Endothelial cell of umbilical vein (primary cell): ENCODE measurements at regions not wholly inside any gene's neighbourhood (a gene's known extent, or its start where the extent isn't known, plus 50 kb on each side); places are given as distances from the start of the nearest gene placed in this dataset.

Experiments used
- BruUV-seq: library from RNA; stranded (reverse); fragments of 400-500 nt; replicated peaks from 2 replicates; lab custom pipeline; 2021; lab: Mats Ljungman, UMichigan
- CTCF ChIA-PET: fragments of 300-600, 350-600 bp; sonication (Branson Sonifier 250); formaldehyde crosslinking; loops from one replicate; lab custom pipeline; 2021; ENCODE audit warnings: antibody characterized with exemption, inconsistent platforms; lab: Charles Lee
- POLR2A ChIA-PET: fragments of 300-600, 350-600 bp; sonication (Branson Sonifier 250); formaldehyde crosslinking; loops from one replicate; lab custom pipeline; 2021; ENCODE audit warnings: antibody characterized with exemption, inconsistent platforms; lab: Charles Lee
- DNase-seq: peaks from one replicate; pipeline ENCODE4 v3.0.0-alpha.2; 2011; ENCODE audit warnings: low read depth, low spot score
- FAIRE-seq: peaks from 2 replicates; lab custom pipeline; 2011; peaks lifted over from hg19 to GRCh38; lab: Jason Lieb, UNC
- H2AFZ ChIP-seq: 2 replicates; pipeline ENCODE4 v1.6.0; 2012; ENCODE audit warnings: low read depth, low read length, control low read depth, inconsistent platforms
- H3K27ac ChIP-seq: 2 replicates; pipeline ENCODE4 v1.5.1; 2011; ENCODE audit warnings: low read depth, mild to moderate bottlenecking, control low read depth, low read length, moderate library complexity; ENCODE audit not compliant: insufficient read depth
- H3K27me3 ChIP-seq, 2 experiments: 2 replicates each; pipeline versions ENCODE4 v1.6.0 to v1.6.1; 2011; ENCODE audit warnings: low read length in 2 of 2, mixed read lengths in 1 of 2; ENCODE audit not compliant: control insufficient read depth in 2 of 2, insufficient read depth in 2 of 2
- H3K36me3 ChIP-seq, 2 experiments: 2 replicates in 1 of 2; 3 replicates in 1 of 2; pipeline ENCODE4 v1.5.1; 2011; ENCODE audit warnings: low read length in 2 of 2, mild to moderate bottlenecking in 1 of 2, moderate library complexity in 1 of 2; ENCODE audit not compliant: control insufficient read depth in 2 of 2, insufficient read depth in 2 of 2; ENCODE audit errors: extremely low read depth in 1 of 2
- H3K4me1 ChIP-seq: 3 replicates; pipeline ENCODE4 v1.5.1; 2011; ENCODE audit warnings: mild to moderate bottlenecking, low read length; ENCODE audit not compliant: control insufficient read depth, insufficient read depth; ENCODE audit errors: extremely low read depth
- H3K4me2 ChIP-seq: 2 replicates; pipeline ENCODE4 v1.6.1; 2011; ENCODE audit warnings: low read length, control low read depth, mixed read lengths; ENCODE audit not compliant: insufficient read depth
- H3K4me3 ChIP-seq, 3 experiments: fragments of 200-600 bp in 1 of 3; sonication (generic), shearing (Covaris generic) in 1 of 3; replicated peaks in 1 of 3; 2 replicates each; pipeline ENCODE4 v1.5.1; 2011 to 2016; ENCODE audit warnings: control low read depth in 3 of 3, low read length in 3 of 3, mild to moderate bottlenecking in 2 of 3, inconsistent platforms in 1 of 3, low read depth in 1 of 3, moderate library complexity in 1 of 3; ENCODE audit not compliant: insufficient read depth in 1 of 3
- H3K79me2 ChIP-seq: 2 replicates; pipeline ENCODE4 v1.6.0; 2012; ENCODE audit warnings: low read length, inconsistent platforms; ENCODE audit not compliant: control insufficient read depth, insufficient read depth
- H3K9ac ChIP-seq: replicated peaks from 2 replicates; pipeline ENCODE3; 2011; ENCODE audit warnings: low read length, control low read depth; ENCODE audit not compliant: insufficient read depth; ENCODE audit errors: extremely low read depth
- H3K9me1 ChIP-seq: replicated peaks from 3 replicates; pipeline ENCODE4 v1.6.0; 2011; ENCODE audit warnings: mild to moderate bottlenecking, low read length; ENCODE audit not compliant: control insufficient read depth, insufficient read depth; ENCODE audit errors: extremely low read depth
- H3K9me3 ChIP-seq: replicated peaks from 2 replicates; pipeline ENCODE4 v1.5.1; 2012; ENCODE audit warnings: low read length, inconsistent platforms; ENCODE audit not compliant: control insufficient read depth, insufficient read depth
- H4K20me1 ChIP-seq: replicated peaks from 2 replicates; pipeline ENCODE3; 2011; ENCODE audit warnings: mild to moderate bottlenecking, low read length; ENCODE audit not compliant: control insufficient read depth, insufficient read depth; ENCODE audit errors: extremely low read depth
- EZH2 ChIP-seq: IDR thresholded peaks from 2 replicates; pipeline ENCODE4 v1.6.1; 2012; ENCODE audit warnings: borderline replicate concordance, low read depth, mild to moderate bottlenecking, moderate library complexity, low read length, inconsistent platforms; ENCODE audit not compliant: severe bottlenecking
- FOS ChIP-seq: IDR thresholded peaks from 2 replicates; pipeline ENCODE4 v1.6.1; 2011; ENCODE audit warnings: mild to moderate bottlenecking, low read length, moderate library complexity, borderline replicate concordance; ENCODE audit not compliant: insufficient read depth
- GATA2 ChIP-seq: IDR thresholded peaks from 2 replicates; pipeline ENCODE4 v1.7.0; 2011; ENCODE audit warnings: low read depth, mild to moderate bottlenecking, moderate library complexity, mixed read lengths, low read length; ENCODE audit not compliant: insufficient read length, insufficient read depth
- JUN ChIP-seq: IDR thresholded peaks from 2 replicates; pipeline ENCODE4 v1.6.1; 2011; ENCODE audit warnings: borderline replicate concordance, low read depth; ENCODE audit not compliant: insufficient read length, insufficient read depth
- MAX ChIP-seq: IDR thresholded peaks from 2 replicates; pipeline ENCODE4 v1.6.1; 2011; ENCODE audit not compliant: insufficient read depth, insufficient read length
- MYC ChIP-seq: IDR thresholded peaks from one replicate; pipeline ENCODE4 v1.6.1; 2011; ENCODE audit warnings: mild to moderate bottlenecking, low read depth, low read length
- POLR2A ChIP-seq: IDR thresholded peaks from 2 replicates; pipeline ENCODE4 v1.6.1; 2012; ENCODE audit warnings: low read depth, mild to moderate bottlenecking, control low read depth, low read length
- POLR2AphosphoS5 ChIP-seq: IDR thresholded peaks from 2 replicates; pipeline ENCODE4 v1.6.1; 2012; ENCODE audit warnings: low read depth, mild to moderate bottlenecking, control low read depth, low read length, moderate library complexity; ENCODE audit not compliant: insufficient read depth
- dilution Hi-C: fragments of 300-500 bp; cut with MboI; formaldehyde crosslinking; loops from one replicate; pipeline ENCODE4 v1.15.0; 2019; ENCODE audit warnings: low sequenced_read_pairs; ENCODE audit not compliant: extremely low pct_ligation_motif_present
- intact Hi-C: fragments of 100-400 bp; cut with micrococcal nuclease; formaldehyde crosslinking; loops from one replicate; pipeline ENCODE4 v1.10.0; 2022
- TF ChIP-seq, protein P1 (sequence below), 2 donors: IDR thresholded peaks; 1 replicate in 1 of 2; 2 replicates in 1 of 2; pipeline ENCODE4 v1.5.1; 2011; ENCODE audit warnings: low read length in 2 of 2, mild to moderate bottlenecking in 2 of 2, moderate library complexity in 2 of 2, control low read depth in 1 of 2, inconsistent platforms in 1 of 2, low read depth in 1 of 2; ENCODE audit not compliant: insufficient read depth in 1 of 2; ENCODE audit errors: extremely low read depth in 1 of 2

DNA sequence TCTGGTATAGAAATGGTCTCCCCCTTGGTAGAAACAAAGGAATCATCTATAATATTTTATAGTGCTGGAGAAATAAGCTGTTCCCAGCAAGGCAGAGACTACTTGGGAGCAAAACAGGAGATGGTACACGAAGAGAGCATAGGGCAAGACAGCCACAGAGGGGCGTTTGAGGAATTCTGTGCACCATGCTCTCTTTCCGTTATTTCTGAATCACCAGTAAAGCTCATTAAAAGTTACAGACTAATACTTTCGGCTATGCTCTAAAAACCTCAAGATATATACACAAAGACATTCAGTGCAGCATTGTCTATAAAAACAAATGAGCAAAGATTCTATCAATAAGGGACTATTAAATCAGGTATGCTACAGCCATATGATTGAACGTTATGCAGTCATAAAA is 68.5 kb upstream of the FHIP2A start:
- BruUV-seq: no TSS peak
- H3K79me2 ChIP-seq: no peaks in the 10 kb centered on the region
- no peaks in the 10 kb centered on the region for H3K36me3 ChIP-seq
- DNase-seq: no peak
- TF ChIP-seq MAX (no peak), POLR2A (no peak), FOS (no peak), POLR2AphosphoS5 (no peak), GATA2 (no peak), EZH2 (no peak), JUN (no peak), MYC (no peak)
- TF ChIP-seq, protein P1, sequence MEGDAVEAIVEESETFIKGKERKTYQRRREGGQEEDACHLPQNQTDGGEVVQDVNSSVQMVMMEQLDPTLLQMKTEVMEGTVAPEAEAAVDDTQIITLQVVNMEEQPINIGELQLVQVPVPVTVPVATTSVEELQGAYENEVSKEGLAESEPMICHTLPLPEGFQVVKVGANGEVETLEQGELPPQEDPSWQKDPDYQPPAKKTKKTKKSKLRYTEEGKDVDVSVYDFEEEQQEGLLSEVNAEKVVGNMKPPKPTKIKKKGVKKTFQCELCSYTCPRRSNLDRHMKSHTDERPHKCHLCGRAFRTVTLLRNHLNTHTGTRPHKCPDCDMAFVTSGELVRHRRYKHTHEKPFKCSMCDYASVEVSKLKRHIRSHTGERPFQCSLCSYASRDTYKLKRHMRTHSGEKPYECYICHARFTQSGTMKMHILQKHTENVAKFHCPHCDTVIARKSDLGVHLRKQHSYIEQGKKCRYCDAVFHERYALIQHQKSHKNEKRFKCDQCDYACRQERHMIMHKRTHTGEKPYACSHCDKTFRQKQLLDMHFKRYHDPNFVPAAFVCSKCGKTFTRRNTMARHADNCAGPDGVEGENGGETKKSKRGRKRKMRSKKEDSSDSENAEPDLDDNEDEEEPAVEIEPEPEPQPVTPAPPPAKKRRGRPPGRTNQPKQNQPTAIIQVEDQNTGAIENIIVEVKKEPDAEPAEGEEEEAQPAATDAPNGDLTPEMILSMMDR (IDR thresholded peaks at IDR 0.05; ENCODE audit: extremely low read depth in 1 of 2, insufficient read depth in 1 of 2, low read depth in 1 of 2, low read length in 2 of 2): no peak
- H3K9me3 ChIP-seq: no peaks in the 10 kb centered on the region
- FAIRE-seq: no peak
- dilution Hi-C loops (no loop called here), intact Hi-C loops (no loop called here)
- POLR2A ChIA-PET: no interaction called here
- CTCF ChIA-PET: interaction anchor here (1.0 to 1.4 kb wide), 3 partner anchors 9 to 33 kb away, joined by 3 to 6 read pairs (median 4); no protein-coding TSS in a partner anchor
- H3K27me3 ChIP-seq: no peaks in the 10 kb centered on the region
- H3K9me1 ChIP-seq: no peaks in the 10 kb centered on the region
- no peak overlapping the region for H3K9ac ChIP-seq
- H3K4me3 ChIP-seq: no peak overlapping the region
- H4K20me1 ChIP-seq: no peaks in the 10 kb centered on the region
- H3K4me2 ChIP-seq: no peak overlapping the region
- H2AFZ ChIP-seq: no peak overlapping the region
- peaks cover 5% of the 10 kb centered on the region for H3K4me1 ChIP-seq
- no peak overlapping the region for H3K27ac ChIP-seq
